ENCODE measurements at regions not wholly inside any gene's neighbourhood (a gene's known extent, or its start where the extent isn't known, plus 50 kb on each side); places are given as distances from the start of the nearest gene placed in this dataset.

- TF ChIP-seq, protein P1, sequence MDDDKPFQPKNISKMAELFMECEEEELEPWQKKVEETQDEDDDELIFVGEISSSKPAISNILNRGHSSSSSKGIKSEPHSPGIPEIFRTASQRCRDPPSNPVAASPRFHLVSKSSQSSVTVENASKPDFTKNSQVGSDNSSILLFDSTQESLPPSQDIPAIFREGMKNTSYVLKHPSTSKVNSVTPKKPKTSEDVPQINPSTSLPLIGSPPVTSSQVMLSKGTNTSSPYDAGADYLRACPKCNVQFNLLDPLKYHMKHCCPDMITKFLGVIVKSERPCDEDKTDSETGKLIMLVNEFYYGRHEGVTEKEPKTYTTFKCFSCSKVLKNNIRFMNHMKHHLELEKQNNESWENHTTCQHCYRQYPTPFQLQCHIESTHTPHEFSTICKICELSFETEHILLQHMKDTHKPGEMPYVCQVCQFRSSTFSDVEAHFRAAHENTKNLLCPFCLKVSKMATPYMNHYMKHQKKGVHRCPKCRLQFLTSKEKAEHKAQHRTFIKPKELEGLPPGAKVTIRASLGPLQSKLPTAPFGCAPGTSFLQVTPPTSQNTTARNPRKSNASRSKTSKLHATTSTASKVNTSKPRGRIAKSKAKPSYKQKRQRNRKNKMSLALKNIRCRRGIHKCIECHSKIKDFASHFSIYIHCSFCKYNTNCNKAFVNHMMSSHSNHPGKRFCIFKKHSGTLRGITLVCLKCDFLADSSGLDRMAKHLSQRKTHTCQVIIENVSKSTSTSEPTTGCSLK (tag by site-specific recombination; IDR thresholded peaks at IDR 0.05) = no peak
- TF ChIP-seq ZBTB1 (tag by site-specific recombination; IDR thresholded peaks at IDR 0.05) = no peak
These were observed 54.0 kb upstream of the NKAP start (continued) for GRCh38 chrX:119997570-119997969.

GRCh38 chrX:119996600-119997524 lies 53.3 kb upstream of the NKAP start:
- TF ChIP-seq HOXC10 (CRISPR knock-in tag; IDR thresholded peaks at IDR 0.05) (no peak), KLF17 (tag by site-specific recombination; IDR thresholded peaks at IDR 0.05) (no peak), ZNF529 (tag by site-specific recombination; IDR thresholded peaks at IDR 0.05; ENCODE audit: insufficient replicate concordance) (no peak), ZNF404 (tag by site-specific recombination; IDR thresholded peaks at IDR 0.05) (no peak), ZBTB7A (tag by site-specific recombination; IDR thresholded peaks at IDR 0.05; ENCODE audit: low read depth) (no peak), ZNF624 (tag by site-specific recombination; IDR thresholded peaks at IDR 0.05) (no peak), ZNF768 (tag by site-specific recombination; IDR thresholded peaks at IDR 0.05) (no peak), FEZF1 (tag by site-specific recombination; IDR thresholded peaks at IDR 0.05) (no peak), IKZF3 (tag by site-specific recombination; IDR thresholded peaks at IDR 0.05) (no peak), ZNF664 (tag by site-specific recombination; IDR thresholded peaks at IDR 0.05) (no peak)
- TF ChIP-seq, protein P2, sequence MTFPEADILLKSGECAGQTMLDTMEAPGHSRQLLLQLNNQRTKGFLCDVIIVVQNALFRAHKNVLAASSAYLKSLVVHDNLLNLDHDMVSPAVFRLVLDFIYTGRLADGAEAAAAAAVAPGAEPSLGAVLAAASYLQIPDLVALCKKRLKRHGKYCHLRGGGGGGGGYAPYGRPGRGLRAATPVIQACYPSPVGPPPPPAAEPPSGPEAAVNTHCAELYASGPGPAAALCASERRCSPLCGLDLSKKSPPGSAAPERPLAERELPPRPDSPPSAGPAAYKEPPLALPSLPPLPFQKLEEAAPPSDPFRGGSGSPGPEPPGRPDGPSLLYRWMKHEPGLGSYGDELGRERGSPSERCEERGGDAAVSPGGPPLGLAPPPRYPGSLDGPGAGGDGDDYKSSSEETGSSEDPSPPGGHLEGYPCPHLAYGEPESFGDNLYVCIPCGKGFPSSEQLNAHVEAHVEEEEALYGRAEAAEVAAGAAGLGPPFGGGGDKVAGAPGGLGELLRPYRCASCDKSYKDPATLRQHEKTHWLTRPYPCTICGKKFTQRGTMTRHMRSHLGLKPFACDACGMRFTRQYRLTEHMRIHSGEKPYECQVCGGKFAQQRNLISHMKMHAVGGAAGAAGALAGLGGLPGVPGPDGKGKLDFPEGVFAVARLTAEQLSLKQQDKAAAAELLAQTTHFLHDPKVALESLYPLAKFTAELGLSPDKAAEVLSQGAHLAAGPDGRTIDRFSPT (tag by site-specific recombination; IDR thresholded peaks at IDR 0.05) = no peak
- Histone ChIP-seq H3K9me3 (ENCODE audit: control insufficient read depth, insufficient read depth, low read depth, low read length) (no peaks in the 10 kb centered on the region), H3K36me3 (ENCODE audit: control insufficient read depth in 2 of 2, insufficient read depth in 1 of 2, low read length in 2 of 2) (no peaks in the 10 kb centered on the region), H3K4me3 (ENCODE audit: low read depth, low read length) (no peak overlapping the region), H3K27ac (ENCODE audit: extremely low read depth, low read depth, low read length) (no peak overlapping the region), H3K4me1 (ENCODE audit: control insufficient read depth, insufficient read depth, low read length) (no peaks in the 10 kb centered on the region)
- ChIA-PET POLR2A (no interaction called here), CTCF (no interaction called here)

GRCh38 chrX:119996069-119996468 lies 52.5 kb upstream of the NKAP start:
- Histone ChIP-seq H3K36me3 (ENCODE audit: control insufficient read depth in 2 of 2, insufficient read depth in 1 of 2, low read length in 2 of 2) (no peaks in the 10 kb centered on the region), H3K27ac (ENCODE audit: extremely low read depth, low read depth, low read length) (no peak overlapping the region), H3K4me3 (ENCODE audit: low read depth, low read length) (no peak overlapping the region), H3K9me3 (ENCODE audit: control insufficient read depth, insufficient read depth, low read depth, low read length) (no peaks in the 10 kb centered on the region), H3K4me1 (ENCODE audit: control insufficient read depth, insufficient read depth, low read length) (no peaks in the 10 kb centered on the region)
- ChIA-PET POLR2A (no interaction called here), CTCF (no interaction called here)
- TF ChIP-seq KLF16 (tag by site-specific recombination; IDR thresholded peaks at IDR 0.05) = no peak
- TF ChIP-seq MYNN (tag by site-specific recombination; IDR thresholded peaks at IDR 0.05; ENCODE audit: borderline replicate concordance) = no peak
- TF ChIP-seq SP3 (tag by site-specific recombination; IDR thresholded peaks at IDR 0.05) = no peak
- no peak for TF ChIP-seq ZNF473 (tag by site-specific recombination; IDR thresholded peaks at IDR 0.05)
- TF ChIP-seq ZNF37A (tag by site-specific recombination; IDR thresholded peaks at IDR 0.05) = no peak
- TF ChIP-seq OVOL3 (tag by site-specific recombination; IDR thresholded peaks at IDR 0.05) = no peak
- TF ChIP-seq, protein P2 (tag by site-specific recombination; IDR thresholded peaks at IDR 0.05) = no peak
- TF ChIP-seq ZNF514 (tag by site-specific recombination; IDR thresholded peaks at IDR 0.05) = no peak
- no peak for TF ChIP-seq ZNF433 (tag by site-specific recombination; IDR thresholded peaks at IDR 0.05; ENCODE audit: low read depth)
- TF ChIP-seq KLF8 (tag by site-specific recombination; IDR thresholded peaks at IDR 0.05) = no peak
- TF ChIP-seq ZNF560 (tag by site-specific recombination; IDR thresholded peaks at IDR 0.05; ENCODE audit: borderline replicate concordance) = no peak
- no peak for TF ChIP-seq ZIC2 (tag by site-specific recombination; IDR thresholded peaks at IDR 0.05)

Measured in HEK293 (cell line).